GM12878 (cell line): ENCODE measurements at regions not wholly inside any gene's neighbourhood (a gene's known extent, or its start where the extent isn't known, plus 50 kb on each side); places are given as distances from the start of the nearest gene placed in this dataset.

Experiments used
- EZH2 ChIP-seq: IDR thresholded peaks from 2 replicates; pipeline ENCODE4 v1.6.1; 2012; ENCODE audit warnings: low read depth, mild to moderate bottlenecking, control low read depth, inconsistent platforms, low read length, borderline replicate concordance; ENCODE audit not compliant: control insufficient read depth
- NRF1 ChIP-seq: conservative IDR thresholded peaks from 2 replicates; pipeline ENCODE4 v1.6.1; 2011; ENCODE audit warnings: mild to moderate bottlenecking, low read depth, low read length, improper control_type of control experiment
- POLR2A ChIP-seq: IDR thresholded peaks from 2 replicates; pipeline ENCODE4 v1.6.1; 2011; ENCODE audit warnings: low read depth, mild to moderate bottlenecking, low read length
- POLR2AphosphoS5 ChIP-seq: IDR thresholded peaks from 2 replicates; pipeline ENCODE4 v1.6.1; 2011; ENCODE audit warnings: mild to moderate bottlenecking, low read length, inconsistent platforms
- RUNX3 ChIP-seq: IDR thresholded peaks from 2 replicates; pipeline ENCODE4 v1.6.1; 2012; ENCODE audit warnings: low read length, inconsistent platforms
- ZNF274 ChIP-seq: IDR thresholded peaks from one replicate; pipeline ENCODE4 v1.8.0; 2011; ENCODE audit not compliant: insufficient read length, insufficient read depth
- TF ChIP-seq, protein P1 (sequence below): IDR thresholded peaks from 2 replicates; pipeline ENCODE4 v1.6.1; 2012; ENCODE audit warnings: mild to moderate bottlenecking, low read depth, low read length
- TF ChIP-seq, protein P2 (sequence below), 3 experiments: IDR thresholded peaks in 2 of 3; conservative IDR thresholded peaks in 1 of 3; 2 replicates each; pipeline ENCODE4 v1.5.1; 2011; ENCODE audit warnings: low read depth in 3 of 3, low read length in 3 of 3, mild to moderate bottlenecking in 3 of 3, control low read depth in 2 of 3, moderate library complexity in 2 of 3, inconsistent platforms in 1 of 3, mixed read lengths in 1 of 3; ENCODE audit not compliant: control insufficient read depth in 2 of 3, insufficient read depth in 1 of 3; ENCODE audit errors: extremely low read depth in 1 of 3

DNA sequence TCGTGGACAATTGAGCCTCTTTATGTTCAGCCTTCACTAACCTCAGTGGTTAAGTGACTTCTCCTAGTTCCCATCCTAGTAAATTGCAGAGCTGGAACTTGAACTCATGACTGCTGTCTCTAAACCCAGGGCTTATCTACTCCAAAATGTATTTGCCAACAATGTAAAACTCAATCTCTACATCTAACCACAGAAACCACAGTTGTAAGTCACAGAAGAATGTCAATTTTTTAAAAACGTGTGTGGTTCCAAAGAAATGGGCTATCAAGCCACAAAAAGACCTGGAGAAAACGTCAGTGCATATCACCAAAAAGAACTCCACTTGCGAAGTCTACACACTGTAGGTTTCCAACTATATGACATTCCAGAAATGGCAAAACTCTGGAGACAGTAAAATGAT, 172.6 kb upstream of the HMCN1 start:
- TF ChIP-seq ZNF274 (no peak), NRF1 (no peak), POLR2AphosphoS5 (no peak), EZH2 (no peak), RUNX3 (no peak), POLR2A (no peak)
- TF ChIP-seq, protein P1, sequence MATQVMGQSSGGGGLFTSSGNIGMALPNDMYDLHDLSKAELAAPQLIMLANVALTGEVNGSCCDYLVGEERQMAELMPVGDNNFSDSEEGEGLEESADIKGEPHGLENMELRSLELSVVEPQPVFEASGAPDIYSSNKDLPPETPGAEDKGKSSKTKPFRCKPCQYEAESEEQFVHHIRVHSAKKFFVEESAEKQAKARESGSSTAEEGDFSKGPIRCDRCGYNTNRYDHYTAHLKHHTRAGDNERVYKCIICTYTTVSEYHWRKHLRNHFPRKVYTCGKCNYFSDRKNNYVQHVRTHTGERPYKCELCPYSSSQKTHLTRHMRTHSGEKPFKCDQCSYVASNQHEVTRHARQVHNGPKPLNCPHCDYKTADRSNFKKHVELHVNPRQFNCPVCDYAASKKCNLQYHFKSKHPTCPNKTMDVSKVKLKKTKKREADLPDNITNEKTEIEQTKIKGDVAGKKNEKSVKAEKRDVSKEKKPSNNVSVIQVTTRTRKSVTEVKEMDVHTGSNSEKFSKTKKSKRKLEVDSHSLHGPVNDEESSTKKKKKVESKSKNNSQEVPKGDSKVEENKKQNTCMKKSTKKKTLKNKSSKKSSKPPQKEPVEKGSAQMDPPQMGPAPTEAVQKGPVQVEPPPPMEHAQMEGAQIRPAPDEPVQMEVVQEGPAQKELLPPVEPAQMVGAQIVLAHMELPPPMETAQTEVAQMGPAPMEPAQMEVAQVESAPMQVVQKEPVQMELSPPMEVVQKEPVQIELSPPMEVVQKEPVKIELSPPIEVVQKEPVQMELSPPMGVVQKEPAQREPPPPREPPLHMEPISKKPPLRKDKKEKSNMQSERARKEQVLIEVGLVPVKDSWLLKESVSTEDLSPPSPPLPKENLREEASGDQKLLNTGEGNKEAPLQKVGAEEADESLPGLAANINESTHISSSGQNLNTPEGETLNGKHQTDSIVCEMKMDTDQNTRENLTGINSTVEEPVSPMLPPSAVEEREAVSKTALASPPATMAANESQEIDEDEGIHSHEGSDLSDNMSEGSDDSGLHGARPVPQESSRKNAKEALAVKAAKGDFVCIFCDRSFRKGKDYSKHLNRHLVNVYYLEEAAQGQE: no peak
- TF ChIP-seq, protein P2, sequence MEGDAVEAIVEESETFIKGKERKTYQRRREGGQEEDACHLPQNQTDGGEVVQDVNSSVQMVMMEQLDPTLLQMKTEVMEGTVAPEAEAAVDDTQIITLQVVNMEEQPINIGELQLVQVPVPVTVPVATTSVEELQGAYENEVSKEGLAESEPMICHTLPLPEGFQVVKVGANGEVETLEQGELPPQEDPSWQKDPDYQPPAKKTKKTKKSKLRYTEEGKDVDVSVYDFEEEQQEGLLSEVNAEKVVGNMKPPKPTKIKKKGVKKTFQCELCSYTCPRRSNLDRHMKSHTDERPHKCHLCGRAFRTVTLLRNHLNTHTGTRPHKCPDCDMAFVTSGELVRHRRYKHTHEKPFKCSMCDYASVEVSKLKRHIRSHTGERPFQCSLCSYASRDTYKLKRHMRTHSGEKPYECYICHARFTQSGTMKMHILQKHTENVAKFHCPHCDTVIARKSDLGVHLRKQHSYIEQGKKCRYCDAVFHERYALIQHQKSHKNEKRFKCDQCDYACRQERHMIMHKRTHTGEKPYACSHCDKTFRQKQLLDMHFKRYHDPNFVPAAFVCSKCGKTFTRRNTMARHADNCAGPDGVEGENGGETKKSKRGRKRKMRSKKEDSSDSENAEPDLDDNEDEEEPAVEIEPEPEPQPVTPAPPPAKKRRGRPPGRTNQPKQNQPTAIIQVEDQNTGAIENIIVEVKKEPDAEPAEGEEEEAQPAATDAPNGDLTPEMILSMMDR (IDR thresholded peaks at IDR 0.05 in 2 of 3, conservative IDR thresholded peaks at IDR 0.05 in 1 of 3; ENCODE audit: control insufficient read depth in 2 of 3, extremely low read depth in 1 of 3, insufficient read depth in 1 of 3, low read depth in 3 of 3, low read length in 3 of 3): no peak
